Right lobe of liver (tissue), 6 donors: ENCODE measurements at regions not wholly inside any gene's neighbourhood (a gene's known extent, or its start where the extent isn't known, plus 50 kb on each side); places are given as distances from the start of the nearest gene placed in this dataset.

ENCODE experiments used
- ATAC-seq, 4 donors: fragments of 200-7000 bp; cut with Tn5 transposase; one replicate each; pipeline ENCODE4 v1.9.1; 2020; ENCODE audit warnings: mild to moderate bottlenecking in 4 of 4, moderate library complexity in 4 of 4
- DNase-seq, 3 donors: peaks; one replicate each; pipeline ENCODE4 v3.0.0-alpha.2; 2020
- H3K27ac ChIP-seq, 3 donors: fragments of 200-600 bp; one replicate each; pipeline ENCODE4 v1.8.0; 2022
- H3K27me3 ChIP-seq, 2 donors: fragments of 200-600 bp; one replicate each; pipeline ENCODE4 v1.8.0; 2022
- H3K36me3 ChIP-seq, 4 donors: fragments of 200-600 bp; sonication (generic) in 1 of 4; one replicate each; pipeline versions ENCODE4 v1.5.1 to v1.8.0; 2017 to 2022; ENCODE audit warnings: control low read depth in 1 of 4
- H3K4me1 ChIP-seq, 4 donors: fragments of 200-600 bp; sonication (generic) in 1 of 4; one replicate each; pipeline versions ENCODE4 v1.5.1 to v1.8.0; 2017 to 2022; ENCODE audit warnings: control low read depth in 1 of 4
- H3K4me3 ChIP-seq, 3 donors: fragments of 200-600 bp; one replicate each; pipeline ENCODE4 v1.8.0; 2022
- H3K9me3 ChIP-seq, 4 donors: fragments of 200-600 bp; sonication (generic) in 1 of 4; one replicate each; pipeline versions ENCODE4 v1.5.1 to v1.8.0; 2017 to 2022; ENCODE audit warnings: control low read depth in 1 of 4
- POLR2A ChIP-seq: fragments of 450-650 bp; IDR thresholded peaks from one replicate; pipeline ENCODE4 v1.6.1; 2017; ENCODE audit warnings: antibody characterized with exemption, mild to moderate bottlenecking
- WGBS: methylation state at CpG from one replicate; pipeline ENCODE4 v1.1.6; 2018; ENCODE audit warnings: low coverage, low lambda C conversion rate; ENCODE audit not compliant: insufficient coverage; ENCODE audit errors: missing lambda C conversion rate; 5-methylcytosine and 5-hydroxymethylcytosine counted together
- intact Hi-C, 2 donors: fragments of 100-400 bp; cut with DNase I; formaldehyde crosslinking; loops; one replicate each; pipeline versions ENCODE4 v1.11.2 to v1.14.1; 2022
- TF ChIP-seq, protein P1 (sequence below), 4 donors: fragments of 200-600 bp in 3 of 4; fragments of 450-650 bp in 1 of 4; IDR thresholded peaks; one replicate each; pipeline versions ENCODE4 v1.5.1 to v1.8.0; 2016 to 2022; ENCODE audit warnings: antibody characterized with exemption in 4 of 4, mild to moderate bottlenecking in 2 of 4
- donor health status: DM: no; HTN: yes; CAD: no.
- donor health status: DM: no; HTN: no; CAD: no.
- donor health status: DM: no; HTN: no; CAD: no.
- donor health status: DM: no; HTN: yes; CAD: no.
- donor health status: DM: no; HTN: yes; CAD: no.

DNA sequence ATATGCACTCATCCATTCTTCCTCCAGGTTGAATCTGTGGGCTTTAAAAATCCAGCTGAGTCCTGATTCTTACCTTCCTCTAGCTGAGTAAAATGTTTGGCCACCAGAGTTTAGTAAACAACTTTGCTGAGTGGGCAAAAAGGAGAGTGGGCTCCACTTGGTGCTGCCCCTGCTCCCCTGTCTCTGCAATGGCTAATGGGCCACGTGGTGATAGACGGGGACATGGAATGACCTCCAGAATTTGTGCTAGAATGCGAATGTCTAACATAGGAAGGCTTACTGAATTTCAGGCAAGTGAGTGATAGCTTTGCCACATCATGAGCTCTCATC, 137.3 kb upstream of the CES5A start:
- ATAC-seq (no peak), DNase-seq (no peak)
- TF ChIP-seq, protein P1, sequence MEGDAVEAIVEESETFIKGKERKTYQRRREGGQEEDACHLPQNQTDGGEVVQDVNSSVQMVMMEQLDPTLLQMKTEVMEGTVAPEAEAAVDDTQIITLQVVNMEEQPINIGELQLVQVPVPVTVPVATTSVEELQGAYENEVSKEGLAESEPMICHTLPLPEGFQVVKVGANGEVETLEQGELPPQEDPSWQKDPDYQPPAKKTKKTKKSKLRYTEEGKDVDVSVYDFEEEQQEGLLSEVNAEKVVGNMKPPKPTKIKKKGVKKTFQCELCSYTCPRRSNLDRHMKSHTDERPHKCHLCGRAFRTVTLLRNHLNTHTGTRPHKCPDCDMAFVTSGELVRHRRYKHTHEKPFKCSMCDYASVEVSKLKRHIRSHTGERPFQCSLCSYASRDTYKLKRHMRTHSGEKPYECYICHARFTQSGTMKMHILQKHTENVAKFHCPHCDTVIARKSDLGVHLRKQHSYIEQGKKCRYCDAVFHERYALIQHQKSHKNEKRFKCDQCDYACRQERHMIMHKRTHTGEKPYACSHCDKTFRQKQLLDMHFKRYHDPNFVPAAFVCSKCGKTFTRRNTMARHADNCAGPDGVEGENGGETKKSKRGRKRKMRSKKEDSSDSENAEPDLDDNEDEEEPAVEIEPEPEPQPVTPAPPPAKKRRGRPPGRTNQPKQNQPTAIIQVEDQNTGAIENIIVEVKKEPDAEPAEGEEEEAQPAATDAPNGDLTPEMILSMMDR (IDR thresholded peaks at IDR 0.05): no peak
- TF ChIP-seq POLR2A: no peak
- Histone ChIP-seq H3K4me3 (no peak overlapping the region), H3K9me3 (no peaks in the 10 kb centered on the region), H3K27ac (no peak overlapping the region), H3K27me3 (no peaks in the 10 kb centered on the region), H3K4me1 (no peaks in the 10 kb centered on the region), H3K36me3 (no peaks in the 10 kb centered on the region)
- intact Hi-C loops: no loop called here
- 42% methylated on average over 3 of the region's 3 CpGs for WGBS

DNA sequence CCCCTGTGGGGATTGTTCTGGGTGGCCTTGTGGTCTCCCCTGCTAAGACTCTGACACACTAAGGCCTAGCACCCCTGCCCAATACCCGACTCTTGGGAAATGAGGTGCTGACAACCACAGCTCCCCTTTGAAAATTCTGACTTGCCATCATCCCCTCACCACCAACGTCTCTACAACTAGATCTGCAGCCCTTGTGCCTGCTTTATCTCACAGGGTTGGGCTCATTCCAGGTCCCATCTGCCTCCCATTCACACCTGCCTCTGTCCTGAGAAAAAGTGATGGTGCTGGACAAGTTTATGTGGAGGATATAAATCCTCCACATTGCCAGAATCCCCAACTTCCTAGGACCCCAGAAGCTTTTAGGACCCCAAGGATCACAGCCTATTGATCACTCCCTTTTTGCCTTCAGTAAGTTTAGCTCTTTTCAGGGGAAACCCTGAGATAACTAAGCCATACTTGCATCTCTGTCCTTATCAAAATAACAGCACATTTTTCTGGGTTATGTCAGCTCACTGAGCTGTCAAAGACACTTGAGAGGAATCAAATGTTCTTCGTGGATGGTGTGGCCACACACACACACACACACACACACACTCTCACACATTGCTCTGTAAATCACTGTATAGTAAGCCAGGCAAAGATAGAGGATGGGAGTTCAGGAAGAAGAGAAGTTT, 136.8 kb upstream of the CES5A start:
- no peaks in the 10 kb centered on the region for H3K27me3 ChIP-seq
- TF ChIP-seq POLR2A: no peak
- TF ChIP-seq, protein P1 (IDR thresholded peaks at IDR 0.05): no peak

DNA sequence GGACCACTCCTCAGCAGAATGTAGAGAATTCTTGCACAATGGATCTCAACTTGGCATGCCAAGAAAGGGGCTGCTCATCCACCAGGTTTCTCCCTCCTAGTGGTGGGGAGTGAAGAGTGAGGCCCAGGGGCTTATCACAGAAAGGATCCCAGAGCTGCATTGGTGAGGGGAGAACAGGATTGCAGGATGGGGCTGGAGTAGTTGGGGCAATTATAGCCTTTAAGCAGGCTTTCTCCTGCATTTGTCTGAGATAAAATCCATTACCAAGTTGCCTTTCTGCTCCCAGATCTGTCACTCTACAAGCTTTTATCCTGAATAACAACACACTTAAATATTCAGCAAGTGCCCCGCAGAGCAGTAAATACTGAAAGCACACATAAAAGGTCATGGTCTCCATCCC, 130.8 kb upstream of the CES5A start:
- DNase-seq (no peak), ATAC-seq (no peak)
- Histone ChIP-seq H3K27me3 (no peaks in the 10 kb centered on the region), H3K9me3 (no peaks in the 10 kb centered on the region), H3K36me3 (no peaks in the 10 kb centered on the region), H3K4me1 (no peaks in the 10 kb centered on the region), H3K4me3 (no peak overlapping the region), H3K27ac (no peak overlapping the region)
- WGBS: 54% methylated on average over 1 of the region's 1 CpG
- TF ChIP-seq, protein P1 (IDR thresholded peaks at IDR 0.05): no peak
- no peak for TF ChIP-seq POLR2A
- intact Hi-C loops: no loop called here

More for the DNA sequence above, 136.8 kb upstream of the CES5A start:
- intact Hi-C loops: no loop called here
- H3K9me3 ChIP-seq: no peaks in the 10 kb centered on the region
- H3K4me1 ChIP-seq: no peaks in the 10 kb centered on the region
- 16% methylated on average over 3 of the region's 3 CpGs for WGBS
- ATAC-seq: no peak
- H3K36me3 ChIP-seq: no peaks in the 10 kb centered on the region
- no peak overlapping the region for H3K4me3 ChIP-seq
- no peak for DNase-seq
- no peak overlapping the region for H3K27ac ChIP-seq

DNA sequence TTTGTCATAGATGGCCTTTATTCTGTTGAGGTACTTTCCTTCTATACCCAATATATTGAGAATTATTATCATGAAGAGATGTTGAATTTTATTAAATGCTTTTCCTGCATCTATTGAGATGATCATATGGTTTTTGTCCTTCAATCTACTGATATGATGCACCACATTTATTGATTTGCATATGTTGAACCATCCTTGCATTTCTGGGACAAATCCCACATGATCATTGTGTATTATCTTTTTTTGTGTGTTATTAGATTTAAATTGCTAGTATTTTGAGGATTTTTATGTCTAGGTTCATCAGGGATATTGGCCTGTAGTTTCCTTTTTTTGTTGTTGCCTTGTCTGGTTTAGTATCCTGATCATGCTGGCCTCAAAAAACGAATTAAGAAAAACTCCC, 124.5 kb upstream of the CES5A start:
- TF ChIP-seq, protein P1 (IDR thresholded peaks at IDR 0.05): no peak
- TF ChIP-seq POLR2A: no peak
- 24% methylated on average over 1 of the region's 1 CpG for WGBS
- Histone ChIP-seq H3K4me3 (no peak overlapping the region), H3K4me1 (no peaks in the 10 kb centered on the region), H3K36me3 (no peaks in the 10 kb centered on the region), H3K27me3 (no peaks in the 10 kb centered on the region), H3K9me3 (no peaks in the 10 kb centered on the region), H3K27ac (no peak overlapping the region)
- no peak for ATAC-seq
- intact Hi-C loops: no loop called here
- DNase-seq: no peak

DNA sequence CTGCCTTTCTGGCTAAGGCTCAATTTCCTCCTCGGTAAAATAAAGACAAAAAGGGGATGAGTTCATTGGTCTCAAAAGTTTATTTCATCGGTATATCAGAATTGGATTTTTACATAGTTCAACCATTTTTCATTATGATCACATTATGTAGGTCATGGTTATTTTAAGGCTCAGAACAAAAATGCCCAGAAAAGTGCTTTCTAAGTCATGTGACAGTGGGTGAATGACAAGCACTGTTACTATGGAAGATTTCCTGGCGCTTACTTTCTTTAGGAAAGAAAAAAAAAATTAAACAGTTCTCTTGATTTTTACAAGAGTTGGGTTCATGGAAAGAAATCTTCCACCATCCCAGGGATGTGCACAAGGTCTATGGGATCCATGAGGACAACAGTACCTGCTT, 117.9 kb upstream of the CES5A start:
- no peak for ATAC-seq
- no peaks in the 10 kb centered on the region for H3K9me3 ChIP-seq
- no peaks in the 10 kb centered on the region for H3K4me1 ChIP-seq
- H3K4me3 ChIP-seq: no peak overlapping the region
- 70% methylated on average over 3 of the region's 3 CpGs for WGBS
- intact Hi-C loops: no loop called here
- no peaks in the 10 kb centered on the region for H3K36me3 ChIP-seq
- DNase-seq: no peak
- no peaks in the 10 kb centered on the region for H3K27me3 ChIP-seq
- TF ChIP-seq POLR2A: no peak
- TF ChIP-seq, protein P1 (IDR thresholded peaks at IDR 0.05): no peak
- no peak overlapping the region for H3K27ac ChIP-seq
